Upper lobe of right lung (tissue), 1 donor: ENCODE measurements at regions not wholly inside any gene's neighbourhood (a gene's known extent, or its start where the extent isn't known, plus 50 kb on each side); places are given as distances from the start of the nearest gene placed in this dataset.
"Not testable (repeated sequence)": the region's sequence is repeated elsewhere in the genome, so short reads cannot be mapped to it uniquely, and the experiment has no call there.

Experiments used
- ATAC-seq: fragments of 200-7000 bp; cut with Tn5 transposase; one replicate; pipeline ENCODE4 v1.9.1; 2020; ENCODE audit warnings: mild to moderate bottlenecking, moderate library complexity
- DNase-seq: peaks from one replicate; pipeline ENCODE4 v3.0.0-alpha.2; 2020
- H3K27ac ChIP-seq: fragments of 200-600 bp; one replicate; pipeline ENCODE4 v1.8.0; 2022
- H3K27me3 ChIP-seq: fragments of 200-600 bp; one replicate; pipeline ENCODE4 v1.8.0; 2022; ENCODE audit warnings: mild to moderate bottlenecking
- H3K36me3 ChIP-seq: fragments of 200-600 bp; one replicate; pipeline ENCODE4 v1.8.0; 2022
- H3K4me1 ChIP-seq: fragments of 200-600 bp; one replicate; pipeline ENCODE4 v1.8.0; 2022
- H3K4me3 ChIP-seq: fragments of 200-600 bp; one replicate; pipeline ENCODE4 v1.8.0; 2022; ENCODE audit warnings: mild to moderate bottlenecking
- H3K9me3 ChIP-seq: fragments of 200-600 bp; one replicate; pipeline ENCODE4 v1.8.0; 2022
- CTCF ChIP-seq: fragments of 200-600 bp; IDR thresholded peaks from one replicate; pipeline ENCODE4 v1.8.0; 2022; ENCODE audit warnings: antibody characterized with exemption
- intact Hi-C: fragments of 100-400 bp; cut with DNase I; formaldehyde crosslinking; loops from one replicate; pipeline ENCODE4 v1.11.0; 2022
- donor health status: DM: no; HTN: yes; CAD: no; lungs with severe emphysema.

DNA sequence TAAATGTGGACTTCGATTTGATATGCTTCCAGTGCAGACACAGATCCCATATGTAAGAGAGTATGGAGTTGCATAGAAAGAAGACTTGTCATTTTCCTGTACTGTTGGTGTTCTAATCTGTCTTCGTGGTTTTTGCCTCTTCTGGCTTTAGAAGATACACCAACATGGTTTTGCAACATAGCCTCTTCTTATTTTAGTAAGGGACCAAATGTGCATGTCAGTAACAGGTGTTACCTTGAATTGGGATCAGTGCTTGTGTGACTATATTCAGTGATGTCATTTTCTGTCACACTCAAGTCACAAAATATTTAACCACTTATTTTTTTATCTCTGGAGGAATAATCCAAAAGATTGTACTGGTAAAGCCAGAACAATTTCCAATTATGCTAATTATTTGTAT lies 140.4 kb downstream of the SNRPN start:
- Histone ChIP-seq H3K9me3 (peaks cover 57% of the 10 kb centered on the region), H3K4me1 (no peaks in the 10 kb centered on the region), H3K4me3 (no peak overlapping the region), H3K27ac (no peak overlapping the region), H3K27me3 (no peaks in the 10 kb centered on the region), H3K36me3 (peaks cover 36% of the 10 kb centered on the region)
- no peak for DNase-seq
- no peak for TF ChIP-seq CTCF
- ATAC-seq: no peak
- intact Hi-C loops: no loop called here

DNA sequence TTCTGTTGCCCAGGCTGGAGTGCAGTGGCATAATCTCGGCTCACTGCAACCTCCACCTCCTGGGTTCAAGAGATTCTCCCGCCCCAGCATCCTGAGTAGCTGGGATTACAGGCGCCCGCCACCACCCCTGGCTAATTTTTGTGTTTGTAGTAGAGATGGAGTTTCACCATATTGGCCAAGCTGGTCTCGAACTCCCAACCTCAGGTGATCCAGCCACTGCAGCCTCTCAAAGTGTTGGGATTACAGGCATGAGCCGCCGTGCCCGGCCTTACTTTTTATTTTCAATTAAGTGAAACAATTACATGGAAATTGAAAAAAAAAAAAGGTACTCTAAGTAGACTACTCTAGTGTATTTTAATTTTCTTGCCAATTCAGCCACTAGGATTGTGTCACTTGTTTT lies 145.2 kb downstream of the SNRPN start:
- peaks cover 55% of the 10 kb centered on the region for H3K36me3 ChIP-seq
- intact Hi-C loops: not testable (repeated sequence)

GRCh38 chr15:25106209-25106608 lies 151.4 kb downstream of the SNRPN start:
- H3K27ac ChIP-seq: no peak overlapping the region
- DNase-seq (no peak), ATAC-seq (no peak)
- H3K36me3 ChIP-seq: peaks cover 71% of the 10 kb centered on the region
- no peaks in the 10 kb centered on the region for H3K27me3 ChIP-seq
- H3K4me3 ChIP-seq: no peak overlapping the region
- TF ChIP-seq CTCF: no peak
- no peaks in the 10 kb centered on the region for H3K4me1 ChIP-seq
- intact Hi-C loops: no loop called here
- H3K9me3 ChIP-seq: peaks cover 56% of the 10 kb centered on the region

More for the DNA sequence above, 145.2 kb downstream of the SNRPN start:
- not testable (repeated sequence) for H3K4me3 ChIP-seq, H3K27me3 ChIP-seq, H3K4me1 ChIP-seq, H3K27ac ChIP-seq, DNase-seq, ATAC-seq
- H3K9me3 ChIP-seq: peaks cover 48% of the 10 kb centered on the region

- no peak for TF ChIP-seq CTCF
- intact Hi-C loops: no loop called here
- Histone ChIP-seq H3K27ac (no peak overlapping the region), H3K4me3 (no peak overlapping the region), H3K4me1 (no peaks in the 10 kb centered on the region), H3K27me3 (no peaks in the 10 kb centered on the region), H3K9me3 (no peaks in the 10 kb centered on the region), H3K36me3 (no peaks in the 10 kb centered on the region)
- no peak for DNase-seq
- ATAC-seq: no peak
Observed at GRCh38 chr15:25133804-25134203, 179.0 kb downstream of the SNRPN start.

DNA sequence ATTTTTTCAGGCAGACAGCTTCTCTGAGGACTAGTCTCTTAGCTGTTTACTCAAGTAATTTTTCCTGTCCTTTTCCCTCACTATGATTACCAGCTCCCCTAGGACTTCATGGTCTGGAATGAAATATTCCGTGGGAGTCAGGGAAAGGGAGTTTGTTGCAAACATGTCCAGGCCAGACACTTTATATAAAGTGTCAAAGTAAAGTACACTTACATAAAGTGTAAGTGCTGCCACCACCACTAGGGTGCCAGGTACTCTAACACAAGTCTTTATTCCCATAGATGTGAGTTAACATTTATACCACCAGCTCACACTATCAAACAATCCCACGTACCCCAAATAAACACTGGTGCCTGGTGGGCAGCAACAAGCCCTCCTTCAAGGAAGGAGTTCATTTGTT lies 179.8 kb downstream of the SNRPN start:
- DNase-seq (no peak), ATAC-seq (no peak)
- intact Hi-C loops: no loop called here

GRCh38 chr15:25136119-25136518 lies 181.3 kb downstream of the SNRPN start:
- Histone ChIP-seq H3K27me3 (no peaks in the 10 kb centered on the region), H3K9me3 (no peaks in the 10 kb centered on the region), H3K4me1 (no peaks in the 10 kb centered on the region), H3K36me3 (no peaks in the 10 kb centered on the region), H3K27ac (no peak overlapping the region), H3K4me3 (no peak overlapping the region)
- ATAC-seq (peak; percentile 40), DNase-seq (no peak)
- peak; percentile 20 for TF ChIP-seq CTCF
- intact Hi-C loops: no loop called here

More for the DNA sequence above, 179.8 kb downstream of the SNRPN start:
- Histone ChIP-seq H3K27ac (no peak overlapping the region), H3K4me3 (no peak overlapping the region), H3K27me3 (no peaks in the 10 kb centered on the region), H3K9me3 (no peaks in the 10 kb centered on the region), H3K36me3 (no peaks in the 10 kb centered on the region), H3K4me1 (no peaks in the 10 kb centered on the region)
- TF ChIP-seq CTCF: no peak
